ENCODE measurements at regions not wholly inside any gene's neighbourhood (a gene's known extent, or its start where the extent isn't known, plus 50 kb on each side); places are given as distances from the start of the nearest gene placed in this dataset.

DNA sequence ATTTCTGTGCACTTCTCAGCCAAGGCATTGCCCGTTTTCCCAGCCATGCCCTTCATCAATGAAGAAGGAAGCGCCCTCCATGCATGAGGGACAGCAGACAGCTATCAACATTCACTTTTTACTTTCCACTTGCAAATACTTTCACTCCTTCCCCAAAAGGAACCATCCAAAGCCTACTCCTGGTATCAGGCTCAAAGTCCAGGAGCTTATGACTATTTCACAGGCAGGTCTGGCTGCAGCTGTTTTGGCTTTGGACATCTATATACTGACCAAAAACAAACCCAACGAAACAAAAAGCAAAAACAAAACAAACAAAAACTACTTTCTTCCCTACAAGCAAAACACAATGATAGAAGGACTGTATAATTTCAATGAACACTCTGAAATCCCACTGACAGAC is 825.1 kb downstream of the RNF144A start:
- TF ChIP-seq PHF8 (IDR thresholded peaks at IDR 0.05; ENCODE audit: borderline replicate concordance, low read depth) (no peak), CTCF (IDR thresholded peaks at IDR 0.05) (no peak), BHLHE40 (IDR thresholded peaks at IDR 0.05; ENCODE audit: low read depth, low read length) (no peak), JUNB (IDR thresholded peaks at IDR 0.05) (no peak), POLR2A (IDR thresholded peaks at IDR 0.05; ENCODE audit: low read length) (no peak)
- TF ChIP-seq, protein P1, sequence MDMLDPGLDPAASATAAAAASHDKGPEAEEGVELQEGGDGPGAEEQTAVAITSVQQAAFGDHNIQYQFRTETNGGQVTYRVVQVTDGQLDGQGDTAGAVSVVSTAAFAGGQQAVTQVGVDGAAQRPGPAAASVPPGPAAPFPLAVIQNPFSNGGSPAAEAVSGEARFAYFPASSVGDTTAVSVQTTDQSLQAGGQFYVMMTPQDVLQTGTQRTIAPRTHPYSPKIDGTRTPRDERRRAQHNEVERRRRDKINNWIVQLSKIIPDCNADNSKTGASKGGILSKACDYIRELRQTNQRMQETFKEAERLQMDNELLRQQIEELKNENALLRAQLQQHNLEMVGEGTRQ (IDR thresholded peaks at IDR 0.05): no peak
